GM23338 (cell line): ENCODE measurements at regions not wholly inside any gene's neighbourhood (a gene's known extent, or its start where the extent isn't known, plus 50 kb on each side); places are given as distances from the start of the nearest gene placed in this dataset.

Experiments
- ATAC-seq: fragments of 200-7000 bp; cut with Tn5 transposase; 3 replicates; pipeline ENCODE4 v1.9.1; 2020
- DNase-seq: peaks from one replicate; pipeline ENCODE4 v3.0.0-alpha.2; 2015; ENCODE audit warnings: low spot score
- H2AFZ ChIP-seq: fragments of 200-600 bp; sonication (generic); 2 replicates; pipeline ENCODE4 v1.8.0; 2016; ENCODE audit warnings: antibody characterized with exemption, mild to moderate bottlenecking, moderate library complexity
- H3F3A ChIP-seq: fragments of 200-600 bp; sonication (generic); replicated peaks from 2 replicates; pipeline ENCODE4 v1.8.0; 2017; ENCODE audit warnings: antibody characterized with exemption, mixed run types, low read depth
- H3K27ac ChIP-seq: fragments of 200-600 bp; sonication (generic); 2 replicates; pipeline ENCODE4 v1.6.1; 2016; ENCODE audit warnings: low read depth
- H3K27me3 ChIP-seq: fragments of 200-600 bp; sonication (generic); 2 replicates; pipeline ENCODE4 v1.8.0; 2016; ENCODE audit warnings: mild to moderate bottlenecking, mixed run types, moderate library complexity; ENCODE audit not compliant: insufficient read depth
- H3K36me3 ChIP-seq: fragments of 200-600 bp; sonication (generic); 2 replicates; pipeline ENCODE4 v1.8.0; 2016; ENCODE audit warnings: mild to moderate bottlenecking; ENCODE audit not compliant: insufficient read depth
- H3K4me1 ChIP-seq: fragments of 200-600 bp; sonication (generic); 2 replicates; pipeline ENCODE4 v1.8.0; 2016; ENCODE audit warnings: mild to moderate bottlenecking, moderate library complexity; ENCODE audit not compliant: insufficient read depth
- H3K4me2 ChIP-seq: fragments of 200-600 bp; sonication (generic); 2 replicates; pipeline ENCODE4 v1.7.1; 2017; ENCODE audit warnings: mixed run types
- H3K4me3 ChIP-seq: fragments of 200-600 bp; sonication (generic); 2 replicates; pipeline ENCODE4 v1.6.1; 2016; ENCODE audit warnings: mixed run types
- H3K79me2 ChIP-seq: fragments of 200-600 bp; sonication (generic); replicated peaks from 2 replicates; pipeline ENCODE4 v1.8.0; 2017; ENCODE audit warnings: mild to moderate bottlenecking; ENCODE audit not compliant: insufficient read depth
- H3K9me2 ChIP-seq: fragments of 200-600 bp; sonication (generic); 2 replicates; pipeline ENCODE4 v1.8.0; 2017; ENCODE audit not compliant: insufficient read depth
- H4K20me1 ChIP-seq: fragments of 200-600 bp; sonication (generic); replicated peaks from 2 replicates; pipeline ENCODE4 v1.8.0; 2017; ENCODE audit warnings: mild to moderate bottlenecking; ENCODE audit not compliant: insufficient read depth
- H3K27ac Mint-ChIP-seq: 2 replicates; pipeline ENCODE4 v1.8.0; 2020; ENCODE audit warnings: inconsistent platforms, mild to moderate bottlenecking, moderate library complexity, mixed read lengths
- H3K27me3 Mint-ChIP-seq: 3 replicates; pipeline ENCODE4 v1.8.0; 2022; ENCODE audit warnings: low read depth, mild to moderate bottlenecking, moderate library complexity, mixed read lengths, inconsistent platforms; ENCODE audit not compliant: insufficient read depth, poor library complexity
- H3K36me3 Mint-ChIP-seq: 3 replicates; pipeline ENCODE4 v1.8.0; 2021; ENCODE audit warnings: low read depth, mild to moderate bottlenecking, inconsistent platforms, moderate library complexity, mixed read lengths
- H3K4me1 Mint-ChIP-seq: 3 replicates; pipeline ENCODE4 v1.8.0; 2020; ENCODE audit warnings: mild to moderate bottlenecking, inconsistent platforms, mixed read lengths
- H3K4me3 Mint-ChIP-seq: 3 replicates; pipeline ENCODE4 v1.8.0; 2021; ENCODE audit warnings: moderate library complexity, mild to moderate bottlenecking, inconsistent platforms, mixed read lengths
- H3K9me3 Mint-ChIP-seq: 3 replicates; pipeline ENCODE4 v1.8.0; 2020; ENCODE audit warnings: moderate library complexity, mild to moderate bottlenecking, inconsistent platforms, mixed read lengths
- CREB1 ChIP-seq: fragments of 250-450 bp; sonication (Bioruptor Pico); IDR thresholded peaks from 2 replicates; pipeline ENCODE4 v1.5.0; 2020; ENCODE audit warnings: low read depth, mild to moderate bottlenecking, moderate library complexity
- CTCF ChIP-seq, 2 experiments: fragments of 200-600 bp in 1 of 2; sonication (generic) in 1 of 2; conservative IDR thresholded peaks; 2 replicates each; pipeline versions ENCODE4 v1.5.1 to v1.6.1; 2016 to 2017; ENCODE audit warnings: antibody characterized with exemption in 2 of 2, low read depth in 2 of 2, mild to moderate bottlenecking in 2 of 2, moderate library complexity in 1 of 2
- EZH2 ChIP-seq: fragments of 200-600 bp; sonication (generic); IDR thresholded peaks from one replicate; pipeline ENCODE4 v1.8.0; 2017; ENCODE audit warnings: antibody characterized with exemption, mild to moderate bottlenecking, low read depth; ENCODE audit not compliant: unreplicated experiment
- EZH2phosphoT487 ChIP-seq: fragments of 200-600 bp; sonication (generic); IDR thresholded peaks from one replicate; pipeline ENCODE4 v1.8.1; 2018; ENCODE audit warnings: antibody characterized with exemption; ENCODE audit not compliant: unreplicated experiment
- JUNB ChIP-seq: IDR thresholded peaks from one replicate; pipeline ENCODE4 v1.6.1; 2016; ENCODE audit warnings: antibody characterized with exemption; ENCODE audit not compliant: unreplicated experiment
- NANOG ChIP-seq: IDR thresholded peaks from 2 replicates; pipeline ENCODE4 v1.6.1; 2016; ENCODE audit warnings: antibody characterized with exemption, borderline replicate concordance
- POLR2AphosphoS5 ChIP-seq: IDR thresholded peaks from 2 replicates; pipeline ENCODE4 v1.6.1; 2016; ENCODE audit warnings: antibody characterized with exemption, low read depth
- REST ChIP-seq: IDR thresholded peaks from one replicate; pipeline ENCODE4 v1.6.1; 2018; ENCODE audit warnings: antibody characterized with exemption; ENCODE audit not compliant: unreplicated experiment
- STAT1 ChIP-seq: IDR thresholded peaks from one replicate; pipeline ENCODE4 v1.6.1; 2016; ENCODE audit warnings: antibody characterized with exemption; ENCODE audit not compliant: unreplicated experiment
- ZNF114 ChIP-seq: fragments of 250-450 bp; sonication (Bioruptor Pico); IDR thresholded peaks from 2 replicates; pipeline ENCODE4 v1.5.0; 2020; ENCODE audit warnings: mild to moderate bottlenecking, moderate library complexity
- ZNF331 ChIP-seq: fragments of 250-450 bp; sonication (Bioruptor Pico); IDR thresholded peaks from 2 replicates; pipeline ENCODE4 v1.5.0; 2020; ENCODE audit warnings: low read depth, mild to moderate bottlenecking, moderate library complexity

GRCh38 chr1:2916706-2917105 lies 104.6 kb upstream of the ACTRT2 start (continued):
- no peak for TF ChIP-seq EZH2phosphoT487
- no peak for TF ChIP-seq ZNF331
- no peak for TF ChIP-seq CTCF (conservative IDR thresholded peaks at IDR 0.05; ENCODE audit: low read depth in 2 of 2)
- no peak for TF ChIP-seq CREB1 (CRISPR knock-in tag)
- no peak for TF ChIP-seq ZNF114
- TF ChIP-seq STAT1: no peak
- TF ChIP-seq EZH2: no peak
- no peak for TF ChIP-seq JUNB
- TF ChIP-seq POLR2AphosphoS5: no peak
- no peak for TF ChIP-seq REST
- TF ChIP-seq NANOG: no peak

GRCh38 chr1:2917284-2917683 lies 104.0 kb upstream of the ACTRT2 start:
- H3K4me3 Mint-ChIP-seq: no peak overlapping the region
- ATAC-seq (no peak), DNase-seq (no peak)
- H3K4me1 Mint-ChIP-seq: no peaks in the 10 kb centered on the region
- peaks cover 10% of the 10 kb centered on the region for H3K27me3 Mint-ChIP-seq
- peaks cover 70% of the 10 kb centered on the region for H3K9me3 Mint-ChIP-seq
- no peaks in the 10 kb centered on the region for H3K4me1 ChIP-seq
- no peaks in the 10 kb centered on the region for H3K9me2 ChIP-seq
- no peaks in the 10 kb centered on the region for H3K27me3 ChIP-seq
- TF ChIP-seq EZH2phosphoT487 (no peak), ZNF331 (no peak), NANOG (no peak), JUNB (no peak)
- no peak overlapping the region for H3K4me2 ChIP-seq
- H3K36me3 ChIP-seq: no peaks in the 10 kb centered on the region
- H3K27ac Mint-ChIP-seq: no peak overlapping the region
- peaks cover 9% of the 10 kb centered on the region; the same call in 1 of the 2 replicates for H3F3A ChIP-seq
- H4K20me1 ChIP-seq: no peaks in the 10 kb centered on the region
- H3K36me3 Mint-ChIP-seq: peaks cover 21% of the 10 kb centered on the region
- H3K4me3 ChIP-seq: no peak overlapping the region
- no peaks in the 10 kb centered on the region for H3K79me2 ChIP-seq
- H2AFZ ChIP-seq: no peak overlapping the region
- no peak overlapping the region for H3K27ac ChIP-seq
